NCI-H510A (cell line): ENCODE measurements at regions not wholly inside any gene's neighbourhood (a gene's known extent, or its start where the extent isn't known, plus 50 kb on each side); places are given as distances from the start of the nearest gene placed in this dataset.
"Not testable (repeated sequence)": the region's sequence is repeated elsewhere in the genome, so short reads cannot be mapped to it uniquely, and the experiment has no call there.

ENCODE experiments used
- DNase-seq: peaks from one replicate; lab custom pipeline; 2025; lab: John Stamatoyannopoulos, UW

DNA sequence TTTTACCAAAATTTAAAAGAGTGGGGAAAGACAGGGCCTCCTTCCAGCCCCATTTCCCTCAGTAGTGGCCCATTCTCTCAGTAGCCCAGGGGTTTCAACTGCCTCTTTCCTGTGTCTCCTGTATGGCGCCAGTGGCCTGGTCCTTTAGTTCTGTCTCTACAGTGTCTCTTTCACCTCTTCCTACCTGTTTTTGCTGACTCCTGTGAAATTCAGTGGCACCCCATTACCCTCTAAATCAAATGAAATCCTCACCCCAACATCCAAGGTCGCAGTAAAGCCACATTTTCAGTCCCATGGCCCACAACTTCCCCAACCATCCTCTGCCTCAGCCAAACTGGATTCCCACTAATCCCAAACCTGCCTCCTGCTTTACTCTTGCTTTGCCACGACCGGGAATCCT lies 200.7 kb downstream of the IPMK start:
- DNase-seq = no peak

DNA sequence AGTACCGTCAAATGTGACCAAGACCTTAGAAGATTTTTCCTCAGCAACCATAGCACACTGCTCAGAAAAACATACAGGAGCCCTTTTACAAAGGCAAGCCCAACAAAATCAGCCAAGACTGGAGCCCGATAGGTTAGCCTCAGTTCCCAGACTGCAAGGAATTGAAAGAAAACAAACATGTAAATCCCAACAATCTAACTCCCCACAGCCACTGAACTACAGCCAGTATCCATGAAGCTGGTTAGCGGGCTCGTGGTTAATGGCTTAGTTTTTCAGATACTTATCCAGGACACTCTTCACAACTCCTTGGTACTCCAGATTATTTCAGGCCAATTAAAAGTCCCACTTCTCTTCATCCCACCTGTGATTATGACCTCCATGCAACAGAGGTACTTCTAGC lies 201.6 kb downstream of the IPMK start:
- DNase-seq = no peak

DNA sequence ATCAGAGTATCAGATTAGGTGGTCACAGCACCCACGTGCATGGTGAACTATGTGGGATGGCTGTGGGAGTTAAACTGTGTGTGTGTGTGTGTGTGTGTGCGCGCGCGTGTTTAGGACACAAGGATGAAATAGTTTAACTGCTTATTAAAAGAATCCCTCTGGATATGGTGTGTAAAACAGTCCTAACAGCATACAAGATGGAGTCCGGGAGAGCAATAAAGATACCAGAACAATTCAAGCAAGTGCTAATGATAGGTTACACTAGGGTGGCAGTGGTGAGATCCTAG lies 202.2 kb downstream of the IPMK start:
- no peak for DNase-seq

DNA sequence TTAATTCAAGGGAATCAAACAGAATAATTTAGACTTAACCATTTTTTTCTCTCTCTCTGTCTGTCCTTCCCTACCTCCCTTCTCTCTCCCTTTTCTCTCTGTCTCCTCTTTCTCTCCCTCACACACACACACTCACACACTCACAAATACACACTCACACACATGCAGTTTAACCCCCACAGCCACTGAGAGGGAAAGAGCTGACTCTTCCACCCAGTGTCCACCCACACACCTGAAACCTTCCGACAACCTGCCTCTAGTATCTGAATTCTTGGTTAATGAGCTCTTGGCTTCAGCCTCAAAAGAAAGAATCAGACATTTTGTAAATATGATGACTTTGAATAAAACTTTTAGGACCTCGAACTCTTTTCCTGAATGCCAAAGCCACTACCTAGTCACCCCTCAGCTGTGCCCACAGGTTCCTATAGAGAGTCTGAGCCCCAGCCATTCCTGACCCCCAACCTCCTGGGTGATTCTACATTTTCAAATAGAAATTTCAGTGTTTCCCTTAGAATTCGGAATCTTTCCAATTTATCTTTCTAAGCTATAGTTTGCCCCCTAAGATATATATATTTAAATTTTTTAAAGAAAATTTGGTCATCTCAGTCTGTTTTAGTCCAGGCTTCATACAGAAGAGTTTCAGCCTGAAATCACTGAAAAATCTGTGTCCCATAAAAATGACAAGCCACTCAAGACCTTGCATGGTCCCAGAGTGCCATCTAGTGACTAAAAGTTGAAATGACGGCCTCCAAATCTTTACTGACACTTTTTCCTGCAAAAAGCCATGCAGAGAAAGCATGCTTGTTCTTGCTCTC lies 202.8 kb downstream of the IPMK start:
- DNase-seq = no peak

DNA sequence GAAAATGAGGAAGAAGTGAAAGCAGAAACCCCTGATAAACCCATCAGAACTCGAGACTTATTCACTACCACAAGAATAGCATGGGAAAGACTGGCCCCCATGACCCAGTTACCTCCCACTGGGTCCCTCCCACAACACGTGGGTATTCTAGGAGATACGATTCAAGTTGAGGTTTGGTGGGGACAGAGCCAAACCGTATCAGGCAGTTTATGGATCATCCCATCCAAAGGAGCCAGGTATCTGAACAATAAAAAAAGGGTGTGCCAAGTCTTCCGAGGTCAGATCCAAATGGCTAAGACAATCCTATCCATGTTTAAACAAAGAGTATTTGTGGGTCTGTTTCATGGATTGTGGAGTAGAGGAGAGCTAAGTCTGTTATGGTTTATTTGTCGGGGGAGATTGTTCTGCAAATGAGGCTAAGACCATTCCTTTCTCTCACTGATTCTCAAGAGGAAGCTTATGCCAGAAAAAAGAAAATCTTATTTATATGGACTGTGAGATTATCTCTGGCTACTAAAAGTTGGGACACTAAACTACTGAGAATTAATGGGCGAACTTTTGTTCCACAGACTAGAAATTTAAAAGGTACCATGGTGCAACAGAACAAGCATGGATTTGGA lies 203.7 kb downstream of the IPMK start:
- no peak for DNase-seq

DNA sequence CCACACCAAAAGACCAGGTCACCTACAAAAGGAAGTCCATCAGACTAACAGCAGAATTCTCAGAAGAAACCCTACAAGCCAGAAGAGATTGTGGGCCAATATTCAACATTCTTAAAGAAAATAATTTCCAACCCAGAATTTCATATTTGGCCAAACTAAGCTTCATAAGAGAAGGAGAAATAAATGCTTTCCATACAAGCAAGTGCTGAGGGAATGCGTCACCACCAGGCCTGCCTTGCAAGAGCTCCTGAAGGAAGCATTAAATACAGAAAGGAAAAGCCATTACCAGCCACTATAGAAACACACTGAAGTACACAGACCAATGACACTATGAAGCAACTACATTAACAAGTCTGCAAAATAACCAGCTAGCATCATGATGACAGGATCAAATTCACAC lies 209.0 kb downstream of the IPMK start:
- DNase-seq = not testable (repeated sequence)

DNA sequence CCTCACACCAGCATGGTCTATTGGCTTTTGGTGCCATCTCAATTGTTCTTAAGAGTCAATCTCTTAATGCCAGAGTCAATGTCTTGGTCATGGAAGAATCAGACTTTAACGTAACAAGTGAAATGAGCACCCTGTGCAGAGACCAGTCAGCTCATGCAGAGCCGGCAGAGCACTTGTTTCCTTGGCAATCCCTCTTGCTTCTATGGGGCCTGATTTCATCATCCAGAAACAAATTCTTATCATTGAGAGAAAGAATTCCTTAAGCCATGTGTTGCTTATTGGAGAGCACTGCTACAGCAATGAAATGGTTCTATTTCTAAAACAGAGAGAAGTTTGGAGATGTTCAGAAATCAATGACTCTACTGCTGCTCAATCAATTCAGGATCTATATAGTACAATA lies 212.8 kb downstream of the IPMK start:
- DNase-seq = no peak

DNA sequence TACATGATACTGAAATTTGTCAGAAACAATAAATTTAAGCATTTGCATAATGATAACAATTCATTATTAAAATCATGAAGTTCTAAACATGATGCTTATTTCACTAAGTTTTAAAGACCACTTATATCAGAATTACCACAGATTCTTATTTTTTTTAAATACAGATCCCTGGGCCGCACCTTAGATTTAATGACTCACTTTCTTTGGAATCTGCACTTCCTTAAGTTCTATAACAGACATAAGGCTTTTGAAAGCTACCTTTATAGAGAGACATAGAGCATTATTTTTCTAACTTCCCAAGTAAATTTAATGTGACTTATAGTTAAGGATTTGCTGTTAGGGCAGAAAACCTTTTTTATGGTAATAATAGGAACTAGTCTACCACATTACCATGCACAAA lies 214.9 kb downstream of the IPMK start:
- no peak for DNase-seq

DNA sequence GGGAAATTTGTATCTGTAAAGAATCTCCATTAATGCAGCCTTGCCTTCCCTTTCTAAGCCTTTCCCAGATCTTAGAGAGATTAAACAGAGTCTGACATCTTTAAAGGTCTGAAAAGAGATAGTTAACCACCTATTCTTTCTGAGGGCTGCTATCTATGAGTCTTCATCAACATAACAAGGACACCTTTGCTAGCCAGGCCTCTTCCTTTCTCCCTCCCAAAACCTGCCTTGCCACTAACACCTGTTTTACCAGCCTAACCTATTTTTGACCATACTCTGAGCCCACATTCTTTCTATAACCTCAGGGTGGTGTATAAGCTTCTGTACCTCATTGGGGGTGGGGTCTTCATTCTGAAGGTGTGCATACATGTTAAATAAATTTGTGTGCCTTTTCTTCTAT lies 217.1 kb downstream of the IPMK start:
- DNase-seq = no peak

DNA sequence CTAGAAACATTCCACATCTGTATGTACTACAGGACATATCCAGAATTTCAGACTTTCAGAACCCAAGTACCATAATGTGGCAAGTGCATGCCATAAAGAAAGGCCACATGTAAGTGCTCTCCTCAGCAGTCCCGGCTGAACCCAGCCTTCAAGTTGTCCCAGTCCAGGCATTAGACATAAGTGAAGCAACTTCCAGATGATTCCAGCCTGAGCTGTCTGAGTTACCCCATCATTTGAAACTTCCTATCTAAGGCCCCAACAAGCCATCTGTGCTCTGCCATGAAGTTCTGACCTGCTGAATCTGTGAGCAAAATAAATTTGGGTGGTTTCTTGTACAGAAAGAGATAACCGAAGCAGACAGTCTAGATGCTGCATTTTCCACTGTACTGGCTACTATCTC lies 218.8 kb downstream of the IPMK start:
- no peak for DNase-seq

DNA sequence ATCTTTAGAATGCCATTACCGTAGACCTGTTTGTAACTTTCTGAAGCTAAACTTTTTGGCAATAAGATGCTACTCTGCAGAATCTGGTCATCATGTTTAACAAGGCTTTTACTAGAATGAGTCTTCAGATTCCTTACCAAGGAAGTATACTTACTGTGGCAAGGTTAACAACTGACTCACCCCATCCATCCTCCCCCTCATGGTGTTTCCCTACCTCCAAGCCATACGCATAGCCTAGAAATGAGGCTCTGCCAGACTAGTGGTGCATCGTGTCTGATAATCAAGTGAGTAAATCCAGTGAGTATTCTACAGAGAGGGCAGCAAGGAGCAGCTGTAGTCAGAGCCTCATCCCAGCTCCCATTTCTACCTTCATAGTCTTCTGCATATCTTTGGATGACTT lies 223.6 kb downstream of the IPMK start:
- DNase-seq = no peak

DNA sequence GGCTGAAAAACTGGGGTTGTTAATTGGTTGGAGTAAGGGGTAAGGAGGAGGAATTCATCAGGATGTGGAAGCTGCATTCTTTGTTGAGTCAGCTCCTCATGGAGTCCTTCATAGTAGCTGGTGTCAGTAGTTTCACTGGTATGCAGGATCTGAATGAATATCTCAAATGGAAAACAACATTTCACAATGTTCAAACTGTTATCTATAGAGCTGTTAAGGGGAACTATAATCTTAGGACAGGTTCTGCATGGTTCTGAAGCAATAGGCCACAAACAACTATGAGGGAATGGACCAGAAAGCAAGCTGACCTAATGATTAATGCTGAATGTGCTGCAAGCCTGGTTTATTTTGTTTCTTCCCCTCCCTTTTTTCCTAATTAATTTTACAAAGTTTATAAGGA lies 225.8 kb downstream of the IPMK start:
- no peak for DNase-seq

DNA sequence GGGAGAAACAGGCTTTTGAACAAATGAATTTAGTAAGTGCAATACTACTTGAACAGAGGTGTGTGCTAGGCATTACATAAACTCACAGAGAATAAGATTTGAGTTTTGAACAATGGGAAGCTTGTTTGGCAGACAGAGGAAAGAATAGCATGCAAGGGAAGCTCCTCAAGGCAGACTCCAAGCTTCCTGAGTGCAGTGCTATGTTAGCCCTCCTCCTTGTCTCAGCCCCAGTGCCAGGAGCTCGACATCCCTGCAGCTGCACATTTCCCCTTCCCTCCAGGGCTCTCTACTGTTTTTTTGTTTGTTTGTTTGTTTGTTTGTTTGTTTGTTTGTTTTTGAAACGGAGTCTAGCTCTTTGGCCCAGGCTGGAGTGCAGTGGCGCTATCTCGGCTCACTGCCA lies 237.5 kb downstream of the IPMK start:
- no peak for DNase-seq

DNA sequence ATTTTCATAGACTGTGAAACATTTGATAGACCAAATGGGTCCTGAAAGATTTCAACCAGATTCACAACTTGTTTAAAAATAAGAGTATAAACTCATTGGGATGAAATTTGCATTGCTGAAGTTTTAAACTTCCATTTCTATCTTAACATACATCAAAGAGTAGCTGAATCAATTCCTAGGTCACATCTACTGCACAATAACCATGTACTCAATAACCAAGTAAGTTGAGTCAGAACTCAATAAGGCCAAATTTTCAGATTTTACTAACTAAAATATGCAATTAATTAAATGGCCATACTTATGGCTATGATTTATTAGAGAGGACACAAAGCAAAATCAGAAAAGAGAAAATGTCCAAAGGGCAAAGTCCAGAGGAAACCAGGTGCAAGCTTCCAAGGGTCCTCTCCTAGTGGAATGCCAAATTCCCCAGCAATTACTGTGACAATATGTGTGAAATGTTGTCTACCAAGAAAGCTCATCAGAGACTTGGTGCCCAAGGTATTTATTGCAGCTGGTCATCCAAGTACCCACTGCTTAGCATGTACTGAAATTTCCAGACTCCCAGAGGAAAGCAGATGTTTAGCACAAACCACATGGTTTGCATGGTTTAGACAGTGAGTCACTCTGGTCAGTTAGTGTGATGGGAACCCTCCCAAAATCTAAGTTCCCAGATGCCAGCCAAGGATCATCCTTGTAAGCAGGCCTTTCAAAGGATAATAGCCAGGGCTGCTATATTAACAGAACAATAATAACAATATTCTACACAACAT lies 238.9 kb downstream of the IPMK start:
- no peak for DNase-seq

DNA sequence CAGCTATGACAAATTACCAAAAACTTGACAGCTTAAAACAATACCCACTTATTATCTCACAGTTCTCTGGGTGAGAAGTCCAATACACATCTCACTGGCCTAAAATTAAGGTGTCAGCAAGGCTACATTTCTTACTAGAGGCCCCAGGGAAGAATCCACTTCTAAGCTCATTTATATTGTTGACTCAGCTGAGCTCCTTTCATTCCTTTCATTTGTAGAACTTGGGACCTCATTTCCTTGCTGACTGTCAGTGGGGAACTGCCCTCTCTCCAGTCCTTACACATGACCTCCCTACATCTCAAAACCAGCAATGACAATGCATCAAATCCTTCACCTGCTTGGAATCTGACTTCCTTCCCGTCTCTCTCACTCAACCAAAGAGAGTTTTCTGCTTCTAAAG lies 240.3 kb downstream of the IPMK start:
- no peak for DNase-seq

DNA sequence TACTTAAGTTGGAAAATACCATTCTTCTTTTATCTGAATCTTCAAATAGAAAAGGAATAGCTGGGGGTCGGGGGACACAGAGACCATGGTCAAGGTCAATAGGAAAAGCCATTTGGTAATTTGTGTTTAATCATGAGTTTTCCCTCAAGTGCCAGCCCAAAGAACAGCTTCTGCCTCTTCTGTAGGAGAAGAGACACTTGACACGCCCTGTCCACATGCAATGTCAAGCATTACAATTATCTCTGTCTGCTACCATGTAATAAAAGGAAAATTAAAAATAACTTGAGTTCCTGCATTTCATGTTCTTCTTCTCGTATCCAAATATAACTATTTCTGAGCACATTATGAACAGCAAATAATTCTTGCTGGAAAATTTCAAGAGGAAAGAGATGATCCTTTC lies 241.7 kb downstream of the IPMK start:
- no peak for DNase-seq

DNA sequence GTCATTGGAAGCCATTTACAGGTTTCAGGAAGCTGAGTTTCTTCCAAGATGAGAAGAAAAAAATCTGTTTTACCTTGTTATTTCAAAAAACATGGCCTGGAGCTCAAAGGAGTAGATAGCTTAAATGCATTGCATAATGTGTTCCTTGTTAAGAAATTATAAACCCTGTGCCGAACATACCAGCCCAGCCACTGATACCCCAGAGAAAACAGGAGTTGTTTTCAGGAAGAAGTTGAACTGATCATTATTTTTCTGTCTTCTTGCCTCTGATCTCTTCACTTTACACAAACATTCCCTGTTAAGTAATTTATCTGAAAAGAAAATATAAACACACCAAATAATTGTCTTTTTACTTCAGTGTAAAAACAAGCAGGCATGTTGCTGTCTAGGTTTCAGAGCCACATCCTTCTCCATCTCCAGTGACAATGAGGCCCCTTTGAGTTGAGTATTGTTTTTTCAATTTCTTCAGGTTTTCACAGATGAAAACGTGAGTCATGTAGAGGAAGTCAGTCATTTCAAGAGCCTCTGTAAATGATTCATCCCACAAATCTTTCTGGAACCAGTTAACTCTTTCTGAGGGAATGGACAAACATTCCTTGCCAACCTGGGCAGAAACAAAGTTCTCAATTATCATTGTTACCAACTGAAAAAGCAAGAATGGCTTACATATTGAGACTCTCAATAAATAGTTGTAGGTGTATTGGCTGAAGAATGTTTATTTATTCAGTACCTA lies 244.2 kb downstream of the IPMK start:
- DNase-seq = no peak

DNA sequence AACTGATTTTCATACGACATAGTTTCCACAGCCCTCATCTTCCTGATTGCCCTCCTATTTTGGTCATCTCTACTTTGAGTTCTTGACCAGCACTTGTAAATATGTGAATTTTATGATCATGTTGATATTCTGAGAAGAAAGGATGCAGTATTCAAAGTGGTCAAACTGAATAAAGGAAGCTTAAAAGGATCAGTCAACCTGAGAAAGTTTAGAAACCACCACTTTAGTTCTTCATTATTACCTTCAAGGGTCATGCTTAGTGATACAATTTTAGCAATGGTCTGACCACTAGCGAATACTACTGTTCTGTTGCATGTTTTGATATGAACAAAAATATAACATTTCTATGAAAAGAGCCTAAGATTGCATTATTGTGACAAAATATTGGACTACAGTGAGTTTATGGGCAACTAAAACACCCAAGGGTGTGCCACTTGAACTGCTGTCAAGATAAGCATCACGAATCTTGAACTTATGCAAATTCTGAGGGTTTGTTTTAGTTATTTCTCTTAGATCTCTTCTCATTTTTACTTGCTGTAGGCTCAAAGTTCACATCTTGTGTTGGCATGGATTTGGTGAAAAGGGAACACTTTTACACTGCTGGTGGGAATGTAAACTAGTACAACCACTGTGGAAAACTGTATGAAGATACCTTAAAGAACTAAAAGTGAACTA lies 247.7 kb downstream of the IPMK start:
- no peak for DNase-seq

DNA sequence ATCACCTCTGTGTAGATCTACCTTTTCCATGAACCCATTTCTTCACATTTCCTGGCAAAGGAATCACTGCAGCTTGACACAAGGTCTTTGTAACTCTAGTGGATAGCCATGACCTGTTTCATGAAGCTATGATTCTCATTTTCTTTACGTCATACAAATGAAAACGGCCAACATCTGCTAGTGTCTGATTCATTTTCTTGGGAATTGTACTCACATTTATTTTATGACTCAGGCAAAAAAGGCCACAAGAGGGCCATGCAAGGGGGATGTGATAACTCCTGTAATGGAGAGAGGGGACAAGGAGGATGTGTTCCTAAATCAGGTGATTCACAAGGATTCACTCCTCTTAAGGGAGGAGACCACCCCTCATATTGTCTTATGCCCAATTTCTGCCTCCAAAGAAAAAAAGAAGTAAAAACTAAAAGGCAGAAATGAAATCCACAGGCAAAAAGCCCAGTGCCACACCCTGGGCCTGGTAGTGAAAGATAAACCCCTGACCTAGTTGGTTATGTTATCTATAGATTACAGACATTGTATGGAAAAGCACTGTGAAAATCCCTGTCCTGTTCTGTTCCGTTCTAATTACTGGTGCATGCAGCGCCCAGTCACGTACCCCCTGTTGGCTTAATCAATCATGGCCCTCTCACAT lies 249.9 kb downstream of the IPMK start:
- no peak for DNase-seq

DNA sequence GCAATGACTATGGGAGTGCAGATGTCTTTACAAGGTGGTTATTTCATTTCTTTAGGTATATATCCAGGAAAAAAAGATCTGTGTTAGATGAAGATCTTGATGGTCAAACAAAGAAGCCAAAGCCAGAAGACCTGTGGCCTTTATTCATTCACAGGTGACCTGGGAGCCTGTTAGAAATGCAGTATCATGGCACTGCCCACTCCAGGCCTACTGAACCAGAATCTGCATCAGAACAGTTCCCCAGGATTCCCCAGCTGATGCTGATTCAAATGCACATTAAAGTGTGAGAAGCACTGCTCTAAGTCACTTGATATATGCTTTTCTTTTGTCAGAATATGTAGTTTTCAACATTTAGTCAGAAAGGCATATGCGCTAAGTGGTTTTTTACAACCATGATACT lies 251.1 kb downstream of the IPMK start:
- no peak for DNase-seq

DNA sequence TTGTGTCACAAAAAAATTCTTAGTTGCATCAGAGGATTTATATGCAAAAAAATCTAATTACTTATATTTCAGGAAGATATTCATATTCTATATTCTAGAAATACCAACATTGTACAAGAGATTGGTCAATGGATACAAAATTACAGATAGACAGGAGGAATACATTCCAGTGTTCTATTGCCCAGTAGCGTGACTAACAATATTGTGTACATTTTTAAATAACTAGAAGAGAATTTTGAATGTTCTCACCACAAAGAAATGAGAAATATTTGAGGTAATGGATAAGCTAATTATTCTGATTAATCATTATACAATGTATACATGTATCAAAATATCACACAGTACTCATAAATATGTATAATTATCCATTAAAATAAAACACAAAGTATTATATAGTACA lies 253.3 kb downstream of the IPMK start:
- no peak for DNase-seq

DNA sequence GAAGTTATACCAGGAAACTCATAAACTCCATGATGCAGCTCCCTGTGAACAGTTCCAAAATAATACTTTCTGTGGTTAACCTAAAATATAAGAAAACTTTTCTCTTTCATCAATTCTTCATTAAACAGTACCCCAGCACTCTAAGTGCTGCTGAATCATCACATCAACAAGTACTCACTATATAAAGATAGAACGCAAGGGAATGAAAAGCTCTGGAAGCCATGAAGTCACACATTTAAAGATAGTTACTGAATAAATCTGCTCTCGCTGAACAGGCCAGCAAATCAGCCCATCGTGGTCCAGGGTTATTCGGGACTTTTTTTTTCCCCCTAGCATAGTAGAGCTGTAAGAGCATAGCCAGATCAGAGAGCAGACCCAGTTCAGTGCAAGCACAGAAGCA lies 254.3 kb downstream of the IPMK start:
- no peak for DNase-seq
